SW 1271 (cell line): ENCODE measurements at regions not wholly inside any gene's neighbourhood (a gene's known extent, or its start where the extent isn't known, plus 50 kb on each side); places are given as distances from the start of the nearest gene placed in this dataset.

ENCODE experiments used
- DNase-seq, 2 experiments: peaks; one replicate each; lab custom pipeline; 2025; lab: John Stamatoyannopoulos, UW

GRCh38 chr13:58792854-58793253 is 1161.3 kb downstream of the PCDH17 start:
- DNase-seq, result no peak

DNA sequence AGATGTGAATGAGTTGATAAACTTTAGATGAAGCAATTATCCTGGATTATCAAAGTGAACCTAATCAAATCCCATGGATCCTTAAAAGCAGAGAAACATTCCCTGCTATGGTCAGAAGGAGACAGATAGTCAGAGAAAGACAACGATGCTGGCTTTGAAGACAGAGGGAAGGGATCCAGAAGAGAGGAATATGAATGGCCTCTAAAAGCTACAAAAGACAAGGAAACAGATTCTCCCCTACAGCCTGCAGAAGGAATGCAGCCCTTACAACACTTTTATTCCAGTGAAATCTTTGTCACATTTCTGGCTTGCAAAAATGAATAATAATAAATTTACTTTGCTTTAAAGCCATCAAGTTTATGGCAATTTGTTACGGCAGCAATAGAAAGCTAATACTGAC is 1164.2 kb downstream of the PCDH17 start:
- DNase-seq, result no peak

DNA sequence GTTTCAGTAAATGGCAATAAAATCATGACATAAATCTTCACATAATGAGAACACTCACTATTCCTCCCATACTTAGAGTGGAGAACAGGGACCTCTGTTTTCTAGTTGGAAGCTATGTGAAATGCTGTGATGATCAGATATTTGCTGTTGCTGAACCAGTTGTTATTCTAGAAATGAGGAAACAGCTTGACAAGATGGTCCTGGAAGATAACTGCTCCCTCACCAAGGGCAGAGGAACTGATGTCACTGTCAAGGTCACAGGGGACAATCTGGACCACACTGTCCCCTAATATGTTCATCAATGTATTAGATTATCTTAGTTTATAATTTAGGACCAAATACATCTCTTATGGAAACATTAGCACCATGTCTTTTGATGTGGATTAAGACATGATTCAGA is 1173.3 kb downstream of the PCDH17 start:
- no peak for DNase-seq

DNA sequence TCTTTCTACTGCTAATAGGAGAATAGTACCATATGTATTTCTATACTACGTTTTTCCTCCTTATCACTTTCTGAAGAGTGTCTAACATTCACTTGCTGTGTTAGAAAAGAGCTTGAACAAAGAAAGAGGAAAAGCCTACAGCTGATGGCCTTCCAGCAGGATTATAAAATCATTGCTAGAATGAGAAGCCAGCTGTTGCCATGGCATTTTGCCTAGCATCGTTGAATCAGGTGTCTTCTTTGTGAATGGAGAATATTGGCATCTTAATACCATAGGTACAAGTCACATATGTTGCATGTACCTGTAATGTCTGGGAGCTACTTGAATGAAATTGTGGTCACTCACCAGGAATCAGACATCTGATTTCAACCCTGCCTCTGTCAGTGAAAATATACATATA is 1174.9 kb downstream of the PCDH17 start:
- no peak for DNase-seq

DNA sequence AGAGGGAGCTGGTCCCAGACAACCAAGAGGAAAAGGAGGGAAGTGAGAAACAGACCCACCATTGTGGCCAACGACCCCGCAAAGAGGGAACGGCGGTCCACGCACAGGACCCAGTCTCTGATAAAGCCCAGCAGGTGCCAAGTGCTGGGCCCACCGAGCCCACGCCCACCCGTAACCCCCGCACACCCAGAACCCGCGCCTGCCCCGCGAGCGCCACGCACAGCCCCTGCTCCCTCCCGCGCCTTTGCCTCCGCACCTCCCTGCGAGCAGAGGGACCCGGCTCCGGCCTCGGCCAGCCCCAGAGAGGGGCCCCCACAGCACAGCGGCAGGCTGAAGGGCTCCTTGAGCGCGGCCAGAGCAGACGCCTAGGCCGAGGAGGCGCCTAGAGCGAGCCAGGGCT is 1192.2 kb downstream of the PCDH17 start:
- no peak for DNase-seq

DNA sequence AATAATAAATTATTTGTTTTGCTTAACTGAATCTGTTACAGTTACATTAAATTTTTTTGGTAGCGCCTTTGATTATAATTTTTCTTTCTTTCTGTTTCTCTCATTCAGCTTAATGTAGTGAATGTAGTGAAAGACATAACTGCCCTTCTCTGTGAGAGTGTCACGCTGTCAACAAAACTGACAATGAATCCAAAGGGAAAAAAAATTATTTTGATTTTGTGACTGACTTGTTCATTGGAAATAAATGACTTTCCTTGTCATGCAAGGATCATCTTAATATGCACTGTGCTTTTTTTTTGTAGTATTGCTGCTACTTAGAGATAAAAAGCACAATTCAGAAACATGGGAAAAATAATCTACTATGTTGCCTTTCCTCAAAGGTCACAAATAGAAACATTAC is 1196.4 kb downstream of the PCDH17 start:
- DNase-seq, result no peak

GRCh38 chr13:58830841-58831240 is 1199.3 kb downstream of the PCDH17 start:
- DNase-seq, result no peak

DNA sequence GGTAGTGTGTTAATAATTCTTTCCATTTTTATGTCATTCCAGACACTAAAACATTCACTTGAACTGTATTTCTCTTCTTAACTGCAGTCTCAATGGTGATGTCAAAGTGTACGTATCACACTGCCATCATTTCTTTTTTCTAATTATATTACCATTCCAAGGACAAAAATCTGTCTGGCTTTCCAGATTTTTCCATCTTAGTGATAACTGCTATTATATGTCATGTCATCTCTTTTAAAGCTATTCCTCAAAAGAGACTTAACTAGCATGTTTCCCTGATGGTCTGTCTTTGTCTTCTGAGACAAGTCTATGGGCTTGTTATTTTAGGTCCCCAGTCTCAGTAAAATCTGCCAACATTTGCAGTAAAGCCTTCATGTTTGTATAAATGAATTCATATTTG is 1207.1 kb downstream of the PCDH17 start:
- no peak for DNase-seq

GRCh38 chr13:58843071-58843470 is 1211.5 kb downstream of the PCDH17 start:
- no peak for DNase-seq

GRCh38 chr13:58843567-58843966 is 1212.0 kb downstream of the PCDH17 start:
- no peak for DNase-seq

DNA sequence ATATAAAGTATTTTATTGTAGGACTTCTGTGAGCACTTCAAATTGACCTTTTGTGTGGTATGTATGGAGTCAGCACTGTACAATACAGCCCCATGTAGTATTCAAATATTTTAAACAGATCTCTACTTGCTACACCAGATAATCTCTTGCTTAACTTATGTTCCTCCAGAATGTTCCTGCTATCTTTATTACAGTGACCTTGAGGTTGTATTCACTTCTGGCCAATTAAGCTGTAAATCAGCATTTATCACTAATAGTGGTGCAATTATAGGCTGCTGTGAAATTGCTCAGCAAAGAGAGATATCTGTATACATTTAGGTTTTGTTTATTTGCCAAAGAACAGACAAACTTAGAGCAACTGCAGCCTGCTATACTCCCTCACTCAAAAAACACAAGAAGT is 1218.6 kb downstream of the PCDH17 start:
- no peak for DNase-seq

DNA sequence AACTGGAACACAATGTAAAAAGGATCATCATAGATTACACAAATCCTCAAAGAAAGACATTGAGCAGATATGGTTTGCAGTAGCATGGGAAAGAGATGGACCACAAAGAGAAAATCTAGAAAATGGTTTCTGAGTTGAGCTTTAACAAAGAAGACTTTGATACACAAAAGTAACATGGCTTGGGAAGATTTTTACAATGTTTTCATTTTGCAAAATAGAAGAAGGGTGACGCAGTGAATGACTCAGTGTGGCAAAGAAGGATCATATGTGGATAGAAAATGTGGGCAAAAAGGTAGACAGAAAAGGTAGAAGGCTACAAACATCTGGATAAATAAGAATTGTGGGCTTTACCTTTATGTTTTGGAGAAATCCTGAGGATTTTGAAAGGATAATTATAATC is 1220.5 kb downstream of the PCDH17 start:
- peak in 1 of 2 experiments; percentile 13 for DNase-seq

DNA sequence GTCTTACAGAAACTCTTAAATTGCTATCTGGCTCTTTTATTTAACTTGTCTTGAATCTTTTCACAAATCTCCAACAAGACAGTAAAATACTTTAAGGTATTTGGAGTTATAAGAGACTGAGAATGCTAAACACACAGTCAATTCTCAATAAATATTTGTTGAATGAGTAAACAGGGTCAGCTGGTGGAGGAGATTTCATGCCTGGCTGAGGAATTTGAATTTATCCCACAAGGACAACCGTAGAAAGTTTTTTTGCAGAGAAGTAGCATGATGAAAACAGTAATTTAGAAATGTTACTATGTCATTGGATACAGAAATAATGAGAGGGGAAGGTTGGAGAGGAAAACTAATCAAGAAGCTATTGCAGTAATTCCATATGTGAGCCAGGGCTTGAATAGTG is 1223.7 kb downstream of the PCDH17 start:
- peak in 1 of 2 experiments; percentile 34 for DNase-seq

- no peak for DNase-seq
These were observed 1227.4 kb downstream of the PCDH17 start for GRCh38 chr13:58858870-58859371.

DNA sequence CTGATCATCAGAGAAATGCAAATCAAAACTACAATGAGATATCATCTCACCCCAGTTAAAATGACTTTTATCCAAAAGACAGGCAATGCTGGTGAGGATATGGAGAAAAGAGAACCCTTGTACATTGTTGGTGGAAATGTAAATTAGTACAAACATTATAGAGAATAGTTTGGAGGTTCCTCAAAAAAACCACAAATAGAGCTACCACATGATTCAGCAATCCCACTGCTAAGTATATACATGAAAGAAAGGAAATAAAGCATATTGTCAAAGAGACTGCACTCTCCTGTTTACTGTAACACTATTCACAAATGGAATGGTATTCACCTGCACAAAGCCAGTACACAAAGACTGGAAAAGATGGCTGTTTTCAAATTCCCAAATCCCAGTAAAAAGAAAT is 1233.7 kb downstream of the PCDH17 start:
- DNase-seq, result no peak

DNA sequence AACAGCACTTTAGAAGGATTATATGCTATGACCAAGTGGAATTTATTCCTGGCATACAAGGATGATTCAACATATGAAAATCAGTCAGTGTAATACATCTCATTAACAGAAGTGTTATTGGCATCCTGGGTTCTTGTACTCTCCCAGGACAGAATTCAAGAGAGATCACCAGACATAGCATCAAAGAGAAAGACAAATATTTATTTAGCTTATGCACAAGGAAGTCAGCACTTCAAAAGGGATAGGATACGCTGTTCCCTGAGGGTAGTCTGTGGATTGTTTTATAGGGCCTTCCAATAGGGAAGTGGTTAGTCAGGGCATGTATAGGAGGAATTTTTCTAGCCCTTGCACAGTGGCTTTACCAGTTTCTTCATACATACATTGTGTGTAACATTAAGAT is 1238.0 kb downstream of the PCDH17 start:
- DNase-seq, result no peak

DNA sequence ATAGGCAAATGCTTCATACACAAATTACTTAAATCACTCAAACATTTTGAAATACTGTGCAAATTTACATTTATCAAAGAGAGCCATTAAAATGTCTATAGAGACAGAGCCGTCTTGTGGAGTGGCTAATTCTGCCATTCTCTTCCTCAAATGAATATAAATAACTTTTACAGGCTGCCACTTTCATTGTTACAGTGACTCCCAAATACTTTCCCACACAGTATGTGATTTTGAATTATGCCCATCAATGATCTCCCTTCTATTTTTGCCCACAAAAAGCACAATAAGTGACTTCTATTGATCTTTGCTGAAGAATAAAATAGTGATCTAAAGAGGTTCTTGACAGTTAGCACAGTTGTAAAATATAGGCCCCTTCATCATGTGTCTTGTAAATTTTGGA is 1244.9 kb downstream of the PCDH17 start:
- DNase-seq, result no peak

DNA sequence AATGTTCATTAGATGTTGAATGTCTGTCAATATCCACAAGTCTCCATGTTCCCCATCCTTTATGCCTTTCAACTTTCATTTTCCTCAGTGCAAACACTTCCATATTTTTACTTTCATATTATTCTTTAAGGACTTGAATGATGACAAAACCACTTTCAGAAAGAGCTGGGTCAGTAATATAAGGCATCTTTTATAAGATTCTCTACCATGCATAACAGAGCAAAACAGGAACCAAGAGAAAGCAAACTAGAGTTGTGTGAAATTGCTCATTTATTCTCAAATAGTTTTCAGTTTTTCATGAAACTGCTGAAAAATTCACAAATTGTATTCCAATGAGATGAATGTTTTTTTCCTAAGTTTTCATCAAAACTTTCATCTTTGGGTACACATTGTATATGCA is 1247.6 kb downstream of the PCDH17 start:
- DNase-seq, result no peak

DNA sequence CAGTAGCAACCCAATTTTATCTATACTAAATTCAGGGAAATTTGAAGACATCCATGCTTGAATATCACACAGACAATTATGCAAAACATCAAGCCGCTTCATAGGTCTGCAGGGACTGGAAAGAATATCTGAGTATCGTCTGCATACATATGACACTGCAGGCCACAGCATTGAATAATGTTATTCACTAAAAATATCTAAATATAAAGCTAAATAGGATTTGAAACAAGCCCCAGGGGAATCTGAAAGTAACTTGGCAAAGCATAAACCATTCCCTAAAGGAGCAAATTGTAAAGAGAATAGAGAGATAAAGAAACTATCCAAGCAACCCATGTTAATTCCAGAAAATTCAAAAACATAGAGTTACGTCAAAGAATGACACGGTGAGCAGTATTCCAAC is 1251.0 kb downstream of the PCDH17 start:
- no peak for DNase-seq

GRCh38 chr13:58883405-58883804 is 1251.9 kb downstream of the PCDH17 start:
- no peak for DNase-seq

DNA sequence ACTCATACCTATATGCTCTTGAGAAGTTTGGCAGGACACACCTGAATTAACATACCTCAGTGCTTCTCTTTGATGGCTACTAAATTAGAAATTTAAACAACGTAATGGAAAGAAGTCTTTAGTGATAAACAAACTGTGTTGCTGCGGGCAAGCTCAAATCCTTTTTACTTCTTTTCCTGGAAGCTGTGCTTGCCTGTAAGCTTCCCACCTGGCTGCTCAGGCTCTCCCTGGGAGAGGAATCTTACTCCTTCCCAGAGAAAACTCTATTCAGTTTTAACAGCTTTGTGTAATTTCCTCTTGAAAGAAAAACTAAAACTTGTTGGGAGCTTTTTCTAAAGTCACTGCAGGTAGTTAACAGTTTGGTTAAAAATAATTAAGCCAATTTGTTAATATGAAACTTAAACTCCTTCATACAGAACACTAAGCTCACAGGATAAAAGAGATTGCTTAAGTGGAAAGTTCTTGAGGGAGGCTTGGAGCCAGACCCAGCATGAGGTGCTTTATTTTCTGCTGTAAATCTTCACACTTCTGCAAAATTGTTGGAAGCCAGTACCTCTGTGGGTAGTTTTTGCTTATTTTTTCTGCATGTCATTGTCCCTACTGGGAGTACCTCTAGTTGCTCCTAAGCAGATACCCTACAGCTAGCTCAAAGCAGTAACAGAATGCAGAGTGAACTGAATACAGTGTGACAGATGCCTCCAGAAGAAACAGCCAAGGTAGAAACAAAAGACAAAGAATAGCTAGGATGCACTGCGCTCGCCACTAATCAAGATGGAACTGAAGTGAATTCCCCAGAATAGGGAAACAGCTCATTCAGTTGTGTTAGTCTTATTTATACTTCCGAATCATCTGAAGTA is 1253.0 kb downstream of the PCDH17 start:
- DNase-seq, result no peak

DNA sequence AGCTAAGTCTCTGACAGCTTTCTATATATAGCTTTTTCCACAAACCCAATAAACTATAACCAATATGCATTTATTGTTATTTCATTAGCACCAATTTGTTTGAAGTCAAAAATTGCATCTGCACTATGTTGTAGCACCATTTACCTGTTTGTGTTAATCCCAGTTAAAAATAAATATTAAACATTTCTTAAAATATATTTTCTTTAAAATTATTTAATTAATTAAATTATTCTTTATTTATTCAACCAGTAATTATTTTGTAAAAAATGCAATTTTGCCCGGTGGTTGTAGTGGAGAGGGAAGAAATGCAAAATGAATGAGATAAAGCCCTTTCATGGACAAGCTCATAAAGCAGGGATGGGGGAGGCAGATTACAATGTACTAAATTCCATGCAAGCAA is 1257.9 kb downstream of the PCDH17 start:
- no peak for DNase-seq

GRCh38 chr13:58893396-58893795 is 1261.9 kb downstream of the PCDH17 start:
- no peak for DNase-seq
